ENCODE measurements at regions not wholly inside any gene's neighbourhood (a gene's known extent, or its start where the extent isn't known, plus 50 kb on each side); places are given as distances from the start of the nearest gene placed in this dataset.
A peak's percentile ranks its signal among the peaks of the same experiment; 100 is the strongest.

DNA sequence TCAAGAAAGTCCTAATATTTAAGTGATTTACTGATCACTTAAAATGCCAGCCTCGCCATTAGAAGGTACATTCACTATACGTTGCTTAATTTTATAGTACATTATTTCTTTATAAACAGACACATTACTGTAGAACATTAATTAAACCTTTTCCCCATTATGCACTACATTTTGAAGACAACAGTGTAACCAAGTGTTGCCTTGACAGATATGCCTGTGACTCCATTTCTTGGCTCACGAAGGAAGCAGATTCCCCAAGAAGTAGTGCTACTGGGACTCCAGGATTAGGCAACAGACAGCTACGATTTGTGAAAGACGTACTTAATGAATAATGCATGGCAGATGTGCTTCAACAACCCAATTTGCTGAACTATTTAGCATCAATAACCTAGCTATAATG, 394.8 kb downstream of the RPS29 start:
- no peaks in the 10 kb centered on the region for H3K9me3 ChIP-seq (ENCODE audit: severe bottlenecking)
- peaks cover 10% of the 10 kb centered on the region for H3K27me3 ChIP-seq (ENCODE audit: insufficient read depth, poor library complexity, severe bottlenecking)
- no peaks in the 10 kb centered on the region for H3K36me3 ChIP-seq (ENCODE audit: low read depth)
- TF ChIP-seq, protein P1, sequence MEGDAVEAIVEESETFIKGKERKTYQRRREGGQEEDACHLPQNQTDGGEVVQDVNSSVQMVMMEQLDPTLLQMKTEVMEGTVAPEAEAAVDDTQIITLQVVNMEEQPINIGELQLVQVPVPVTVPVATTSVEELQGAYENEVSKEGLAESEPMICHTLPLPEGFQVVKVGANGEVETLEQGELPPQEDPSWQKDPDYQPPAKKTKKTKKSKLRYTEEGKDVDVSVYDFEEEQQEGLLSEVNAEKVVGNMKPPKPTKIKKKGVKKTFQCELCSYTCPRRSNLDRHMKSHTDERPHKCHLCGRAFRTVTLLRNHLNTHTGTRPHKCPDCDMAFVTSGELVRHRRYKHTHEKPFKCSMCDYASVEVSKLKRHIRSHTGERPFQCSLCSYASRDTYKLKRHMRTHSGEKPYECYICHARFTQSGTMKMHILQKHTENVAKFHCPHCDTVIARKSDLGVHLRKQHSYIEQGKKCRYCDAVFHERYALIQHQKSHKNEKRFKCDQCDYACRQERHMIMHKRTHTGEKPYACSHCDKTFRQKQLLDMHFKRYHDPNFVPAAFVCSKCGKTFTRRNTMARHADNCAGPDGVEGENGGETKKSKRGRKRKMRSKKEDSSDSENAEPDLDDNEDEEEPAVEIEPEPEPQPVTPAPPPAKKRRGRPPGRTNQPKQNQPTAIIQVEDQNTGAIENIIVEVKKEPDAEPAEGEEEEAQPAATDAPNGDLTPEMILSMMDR (IDR thresholded peaks at IDR 0.05; ENCODE audit: poor library complexity, severe bottlenecking): no peak
- no peak overlapping the region for H3K4me3 ChIP-seq (ENCODE audit: severe bottlenecking)
- no peak for DNase-seq (ENCODE audit: low spot score)
- no peak for ATAC-seq (ENCODE audit: low read depth)
- no peaks in the 10 kb centered on the region for H3K4me1 ChIP-seq (ENCODE audit: insufficient read depth, poor library complexity, severe bottlenecking)
- H3K27ac ChIP-seq (ENCODE audit: poor library complexity, severe bottlenecking): no peak overlapping the region

DNA sequence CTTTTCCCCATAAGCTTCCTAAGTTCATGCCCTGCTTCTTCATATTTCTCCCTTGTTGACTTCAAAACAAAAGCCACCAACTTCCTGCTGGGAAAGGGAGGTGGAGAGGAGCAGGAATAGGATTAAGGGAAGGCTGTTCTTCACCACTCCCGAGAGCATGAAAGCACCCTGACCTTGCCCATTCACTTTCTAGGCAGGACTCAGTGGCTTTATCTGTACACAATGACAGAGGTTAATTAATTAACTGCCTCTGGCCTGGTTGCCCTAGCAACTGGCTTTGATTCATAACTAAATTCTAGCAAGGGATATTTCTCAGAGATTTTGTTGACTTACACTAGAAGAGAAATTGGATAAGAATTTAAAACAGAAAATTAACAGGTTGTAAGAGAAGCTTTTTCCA, 396.8 kb downstream of the RPS29 start:
- H3K4me1 ChIP-seq (ENCODE audit: insufficient read depth, poor library complexity, severe bottlenecking): no peaks in the 10 kb centered on the region
- DNase-seq (ENCODE audit: low spot score) (no peak), ATAC-seq (ENCODE audit: low read depth) (no peak)
- H3K4me3 ChIP-seq (ENCODE audit: severe bottlenecking): no peak overlapping the region
- no peak overlapping the region for H3K27ac ChIP-seq (ENCODE audit: poor library complexity, severe bottlenecking)
- TF ChIP-seq, protein P1 (IDR thresholded peaks at IDR 0.05; ENCODE audit: poor library complexity, severe bottlenecking): no peak
- H3K27me3 ChIP-seq (ENCODE audit: insufficient read depth, poor library complexity, severe bottlenecking): peaks cover 15% of the 10 kb centered on the region
- H3K9me3 ChIP-seq (ENCODE audit: severe bottlenecking): no peaks in the 10 kb centered on the region
- no peaks in the 10 kb centered on the region for H3K36me3 ChIP-seq (ENCODE audit: low read depth)

DNA sequence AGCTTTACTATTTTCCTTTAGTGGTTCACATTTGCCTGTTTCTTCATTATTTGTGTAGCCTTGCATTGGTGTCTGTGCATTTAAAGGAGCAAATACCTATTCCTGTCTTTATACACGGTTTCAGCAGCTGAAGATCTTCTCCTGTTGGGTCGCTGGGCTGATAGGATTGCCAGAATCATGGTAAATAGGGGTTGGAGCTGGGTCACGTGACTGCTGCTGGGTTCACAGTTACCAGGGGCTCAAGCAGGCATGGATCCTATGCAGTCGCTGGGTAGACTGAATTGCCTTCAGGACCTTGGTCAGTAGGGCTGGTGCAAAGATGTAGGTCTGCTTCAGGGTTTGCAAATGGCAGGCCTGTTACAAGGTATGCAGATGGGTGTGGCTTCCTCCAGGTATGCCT, 398.4 kb downstream of the RPS29 start:
- H3K4me1 ChIP-seq (ENCODE audit: insufficient read depth, poor library complexity, severe bottlenecking): no peaks in the 10 kb centered on the region
- no peak overlapping the region for H3K27ac ChIP-seq (ENCODE audit: poor library complexity, severe bottlenecking)
- TF ChIP-seq, protein P1 (IDR thresholded peaks at IDR 0.05; ENCODE audit: poor library complexity, severe bottlenecking): no peak
- no peak for ATAC-seq (ENCODE audit: low read depth)
- peaks cover 15% of the 10 kb centered on the region for H3K27me3 ChIP-seq (ENCODE audit: insufficient read depth, poor library complexity, severe bottlenecking)
- no peak overlapping the region for H3K4me3 ChIP-seq (ENCODE audit: severe bottlenecking)
- DNase-seq (ENCODE audit: low spot score): no peak
- H3K9me3 ChIP-seq (ENCODE audit: severe bottlenecking): no peaks in the 10 kb centered on the region
- no peaks in the 10 kb centered on the region for H3K36me3 ChIP-seq (ENCODE audit: low read depth)

DNA sequence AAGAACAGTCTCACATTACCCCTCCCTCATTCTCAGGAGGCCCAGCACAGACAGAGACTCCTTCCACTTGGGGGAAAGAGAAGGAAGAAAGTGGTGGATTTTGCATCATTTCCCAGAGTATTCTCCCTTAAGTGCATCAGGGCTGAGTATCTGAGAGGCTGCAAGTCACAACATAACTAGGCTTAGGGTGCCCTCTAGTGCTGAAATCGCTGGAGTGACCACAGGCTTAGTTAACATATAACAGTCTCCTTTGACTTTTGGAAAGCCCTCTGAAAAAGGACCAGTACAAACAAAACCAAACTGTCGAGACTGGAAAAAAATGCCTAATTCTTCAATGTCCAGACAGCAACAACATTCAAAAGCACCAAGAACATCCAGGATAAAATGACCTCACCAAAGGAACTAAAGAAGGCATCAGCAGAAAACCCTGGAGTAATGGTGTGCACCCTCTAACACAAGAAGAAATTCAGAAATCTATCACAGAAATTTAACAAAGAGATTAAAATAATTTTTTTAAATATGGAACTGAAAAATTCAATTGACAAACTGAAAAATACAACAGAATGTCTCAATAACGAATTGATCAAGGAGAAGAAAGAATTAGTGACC, 412.3 kb downstream of the RPS29 start:
- Histone ChIP-seq H3K9me3 (ENCODE audit: severe bottlenecking) (no peaks in the 10 kb centered on the region), H3K4me3 (ENCODE audit: severe bottlenecking) (no peak overlapping the region), H3K27ac (ENCODE audit: poor library complexity, severe bottlenecking) (no peak overlapping the region), H3K4me1 (ENCODE audit: insufficient read depth, poor library complexity, severe bottlenecking) (no peaks in the 10 kb centered on the region), H3K27me3 (ENCODE audit: insufficient read depth, poor library complexity, severe bottlenecking) (peaks cover 7% of the 10 kb centered on the region), H3K36me3 (ENCODE audit: low read depth) (no peaks in the 10 kb centered on the region)
- ATAC-seq (ENCODE audit: low read depth) (peak; percentile 100), DNase-seq (ENCODE audit: low spot score) (no peak)
- TF ChIP-seq, protein P1 (IDR thresholded peaks at IDR 0.05; ENCODE audit: poor library complexity, severe bottlenecking): peak; percentile 87

DNA sequence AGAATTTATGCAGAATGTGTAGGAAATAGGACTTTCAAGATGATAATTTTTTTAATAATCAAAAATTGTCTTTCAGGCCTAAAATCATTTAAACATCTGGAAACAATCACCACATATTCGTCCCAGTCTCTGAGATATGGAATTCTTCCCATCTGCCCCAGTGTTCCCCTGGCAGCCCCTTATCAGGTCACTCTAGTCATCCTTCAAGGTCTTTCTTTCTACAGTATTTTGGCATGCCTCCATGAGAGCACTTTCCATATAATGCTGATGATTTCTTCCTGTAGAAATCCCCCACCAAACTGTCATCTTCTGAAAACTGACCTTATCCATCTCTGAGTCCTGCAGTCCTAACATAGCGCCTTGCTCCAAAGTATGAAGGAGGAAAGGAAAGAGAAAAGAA, 422.1 kb downstream of the RPS29 start:
- Histone ChIP-seq H3K27me3 (ENCODE audit: insufficient read depth, poor library complexity, severe bottlenecking) (peaks cover 20% of the 10 kb centered on the region), H3K27ac (ENCODE audit: poor library complexity, severe bottlenecking) (no peak overlapping the region), H3K4me1 (ENCODE audit: insufficient read depth, poor library complexity, severe bottlenecking) (no peaks in the 10 kb centered on the region), H3K9me3 (ENCODE audit: severe bottlenecking) (no peaks in the 10 kb centered on the region), H3K4me3 (ENCODE audit: severe bottlenecking) (no peak overlapping the region), H3K36me3 (ENCODE audit: low read depth) (no peaks in the 10 kb centered on the region)
- ATAC-seq (ENCODE audit: low read depth): no peak
- DNase-seq (ENCODE audit: low spot score): no peak
- TF ChIP-seq, protein P1 (IDR thresholded peaks at IDR 0.05; ENCODE audit: poor library complexity, severe bottlenecking): no peak

All from RWPE2 (cell line).